Limb (tissue), 2 donors: ENCODE measurements at regions not wholly inside any gene's neighbourhood (a gene's known extent, or its start where the extent isn't known, plus 50 kb on each side); places are given as distances from the start of the nearest gene placed in this dataset.
"Not testable (repeated sequence)": the region's sequence is repeated elsewhere in the genome, so short reads cannot be mapped to it uniquely, and the experiment has no call there.

Source experiments
- DNase-seq, 2 donors: peaks; one replicate each; pipeline ENCODE4 v3.0.0-alpha.2; 2016; ENCODE audit errors: extremely low spot score in 2 of 2

DNA sequence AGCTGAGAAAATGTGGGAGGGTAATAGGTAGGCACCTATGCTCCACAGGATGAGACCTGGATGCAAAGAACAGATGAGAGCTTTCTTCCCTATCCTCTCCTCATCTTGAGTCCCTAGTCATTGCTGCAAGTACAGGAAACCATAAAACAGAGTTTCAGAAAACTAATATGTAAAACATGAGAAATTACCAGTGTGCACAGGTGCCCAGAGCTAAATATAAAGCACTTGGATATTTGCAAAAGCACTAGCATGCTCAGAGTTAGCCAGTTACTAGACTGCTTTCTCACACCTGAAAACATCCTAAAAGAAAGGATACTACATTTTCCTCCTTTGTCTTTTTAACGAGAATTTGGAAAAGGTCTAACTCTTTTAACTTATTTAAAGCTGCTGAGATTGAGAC lies 324.3 kb downstream of the DAD1 start:
- DNase-seq = no peak

DNA sequence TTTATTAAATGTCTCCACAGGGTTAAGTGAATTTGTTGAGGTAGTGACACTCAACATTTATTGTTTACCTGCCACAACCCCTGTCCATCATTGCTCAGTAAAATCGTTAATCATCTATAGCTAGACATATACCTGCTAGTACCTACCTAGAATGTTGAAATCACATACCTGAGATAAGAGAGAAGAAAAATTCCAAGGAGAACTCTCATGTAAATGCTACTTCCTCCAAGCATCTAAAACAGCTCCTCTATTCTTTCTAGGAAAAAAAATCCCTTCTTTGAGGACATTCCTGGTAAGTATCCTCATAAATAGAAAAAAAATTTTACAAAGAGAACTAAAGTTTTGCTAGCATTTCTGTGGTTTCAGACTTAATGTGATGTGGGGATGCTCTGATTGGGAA lies 325.1 kb downstream of the DAD1 start:
- no peak for DNase-seq

DNA sequence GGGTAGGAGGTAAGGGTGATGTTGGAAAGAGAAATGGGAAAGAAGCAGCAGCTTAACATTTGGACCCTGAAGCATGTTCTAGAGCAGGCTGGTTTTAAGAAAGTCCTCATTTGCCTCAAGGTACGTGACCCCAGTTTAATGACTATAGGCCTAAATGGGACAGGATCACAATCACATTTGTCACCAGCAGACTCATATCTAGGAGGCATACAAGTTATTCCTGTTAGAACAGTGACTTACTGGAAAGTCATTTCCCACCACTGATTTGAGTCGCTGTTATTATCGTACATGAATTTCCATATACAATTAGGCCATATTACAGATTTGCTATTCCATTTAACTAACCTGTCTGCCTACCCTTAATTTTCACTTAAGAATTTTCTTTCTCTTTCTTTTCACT lies 326.1 kb downstream of the DAD1 start:
- DNase-seq = no peak

DNA sequence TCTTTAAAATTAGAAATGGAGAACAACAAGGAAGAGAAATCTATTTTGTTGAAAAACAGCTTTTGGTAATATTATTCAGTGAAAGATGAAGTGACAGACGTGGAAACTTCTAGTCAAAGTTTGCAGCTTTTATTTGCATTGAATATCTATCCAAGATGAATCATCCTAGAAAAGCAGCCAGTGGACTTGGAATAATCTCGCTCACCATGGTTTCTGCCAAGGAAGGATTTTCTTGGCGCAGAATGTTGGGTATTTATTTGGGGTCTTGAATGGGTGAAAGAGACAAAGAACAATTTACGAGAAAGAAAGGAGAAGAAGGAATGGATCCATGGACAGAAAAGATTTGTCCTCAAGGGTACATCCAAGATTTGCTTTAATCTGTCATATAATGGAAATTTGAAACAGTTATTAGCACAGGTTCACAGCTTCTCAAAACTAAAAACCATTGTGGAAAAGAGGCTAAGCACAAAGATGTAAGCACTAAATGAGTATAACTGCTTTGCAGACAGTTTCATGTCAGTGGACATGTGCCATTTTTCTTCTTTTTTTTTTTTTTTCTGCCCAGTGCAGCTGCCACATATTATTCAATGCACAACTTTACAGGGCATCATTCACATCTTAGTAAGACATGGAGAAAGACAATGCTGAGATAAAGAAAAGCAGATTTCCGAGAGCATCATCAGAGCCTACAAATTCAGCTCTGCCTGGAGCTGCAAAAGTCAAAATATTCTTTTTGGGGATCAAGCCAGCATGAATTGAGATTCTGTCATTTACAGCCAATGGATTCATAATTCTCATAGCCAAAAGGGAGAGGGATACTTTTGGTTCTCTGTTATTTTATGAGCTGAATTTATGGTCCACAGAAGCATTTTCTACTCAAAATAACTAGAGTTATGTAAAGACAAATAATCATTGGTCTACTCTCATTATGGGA lies 333.7 kb downstream of the DAD1 start:
- DNase-seq = peak in 1 of 2 donors; percentile 24

DNA sequence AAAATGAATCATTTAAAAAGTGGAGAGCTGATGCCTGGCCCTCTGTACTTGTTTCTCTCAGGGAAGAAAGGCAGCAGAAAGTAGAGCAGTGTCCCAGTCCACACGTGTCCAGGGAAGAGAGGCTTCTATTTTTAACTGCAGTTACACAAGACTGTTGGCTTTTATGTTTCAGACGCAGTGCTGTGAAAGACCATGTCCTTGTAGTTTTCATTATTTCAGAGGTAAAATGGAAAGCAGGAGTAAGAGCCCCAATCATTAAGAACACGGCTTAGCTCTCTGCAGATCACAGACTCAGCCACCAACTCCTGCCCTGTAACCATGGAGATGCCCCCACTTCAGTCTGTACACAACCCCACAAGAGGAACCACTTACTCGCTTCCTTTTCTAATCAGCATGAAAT lies 336.3 kb downstream of the DAD1 start:
- no peak for DNase-seq

DNA sequence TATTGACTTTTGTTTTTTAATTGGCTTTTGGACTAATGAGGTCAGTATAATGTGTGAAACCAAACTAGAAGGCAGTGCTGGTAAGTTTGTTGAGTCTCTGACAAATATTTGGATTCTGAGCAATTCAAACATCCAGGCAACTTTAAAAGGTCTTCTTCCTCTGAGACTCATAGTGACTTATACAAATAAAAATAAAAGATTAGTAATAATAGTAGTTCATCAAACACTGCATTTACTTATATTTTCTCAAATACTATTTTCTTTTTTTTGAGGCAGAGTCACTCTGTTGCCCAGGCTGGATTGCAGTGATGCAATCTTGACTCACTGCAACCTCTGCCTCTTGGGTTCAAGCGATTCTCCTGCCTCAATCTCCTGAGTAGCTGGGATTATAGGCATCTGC lies 337.9 kb downstream of the DAD1 start:
- no peak for DNase-seq

DNA sequence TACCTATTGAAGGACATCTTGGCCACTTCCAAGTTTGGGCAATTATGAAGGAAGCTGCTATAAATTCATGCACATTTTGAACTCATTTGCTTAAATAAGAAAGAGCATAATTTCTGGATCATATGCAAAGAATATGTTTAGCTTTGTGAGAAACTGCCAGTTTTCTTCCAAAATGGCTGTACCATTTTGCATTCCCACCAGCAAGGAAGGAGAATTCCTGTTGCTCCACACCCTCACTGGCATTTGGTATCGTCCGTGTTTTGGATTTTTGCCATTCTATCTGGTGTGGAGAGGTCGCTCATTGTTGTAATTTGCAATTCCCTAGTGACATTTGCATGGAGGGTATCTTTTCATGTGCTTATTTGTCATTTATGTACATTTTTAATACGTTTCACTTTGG lies 339.3 kb downstream of the DAD1 start:
- no peak for DNase-seq

DNA sequence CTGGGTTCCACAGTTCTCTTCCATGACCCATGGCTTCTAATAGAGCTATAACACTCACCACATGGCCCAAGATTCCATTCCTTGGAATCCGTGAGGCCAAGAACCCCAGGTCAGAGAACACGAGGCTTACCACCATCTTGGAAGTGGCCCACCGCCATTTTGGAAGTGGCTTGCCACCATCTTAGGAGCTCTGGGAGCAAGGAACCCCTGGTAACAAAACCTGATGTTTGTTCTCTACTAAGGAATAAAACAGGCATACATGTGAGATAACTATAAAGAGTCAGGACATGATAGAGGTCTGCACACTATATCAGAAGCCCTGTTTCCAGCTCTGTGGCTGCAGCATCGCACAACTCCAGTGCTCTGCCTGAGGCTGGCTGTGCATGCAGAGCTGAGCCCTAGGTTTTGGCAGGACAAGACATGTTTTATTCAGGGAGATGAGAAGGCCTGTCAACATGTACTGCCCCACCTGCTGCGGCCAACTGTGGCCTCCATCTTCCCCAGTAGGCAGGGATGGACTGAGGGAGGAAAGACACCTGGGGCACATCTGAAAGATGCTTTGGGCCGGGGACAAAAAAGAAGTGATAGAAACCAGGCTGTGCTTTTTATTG lies 344.9 kb downstream of the DAD1 start:
- no peak for DNase-seq

DNA sequence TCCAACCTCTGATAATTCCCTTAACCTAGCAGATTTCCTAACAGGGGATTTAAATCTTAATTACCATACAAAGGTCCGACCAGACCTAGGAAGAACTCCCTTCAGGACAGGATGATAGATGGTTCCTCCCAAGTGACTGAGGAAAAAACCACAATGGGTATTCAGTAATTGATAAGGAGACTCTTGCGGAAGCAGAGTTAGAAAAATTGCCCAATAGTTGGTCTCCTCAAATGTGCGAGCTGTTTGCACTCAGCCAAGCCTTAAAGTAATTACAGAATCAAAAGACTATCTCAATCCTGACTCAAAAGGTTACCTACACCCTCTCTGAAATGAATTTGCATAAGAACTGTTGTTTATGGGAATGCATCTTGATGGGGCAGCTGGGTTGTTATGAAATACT lies 350.7 kb downstream of the DAD1 start:
- not testable (repeated sequence) for DNase-seq

DNA sequence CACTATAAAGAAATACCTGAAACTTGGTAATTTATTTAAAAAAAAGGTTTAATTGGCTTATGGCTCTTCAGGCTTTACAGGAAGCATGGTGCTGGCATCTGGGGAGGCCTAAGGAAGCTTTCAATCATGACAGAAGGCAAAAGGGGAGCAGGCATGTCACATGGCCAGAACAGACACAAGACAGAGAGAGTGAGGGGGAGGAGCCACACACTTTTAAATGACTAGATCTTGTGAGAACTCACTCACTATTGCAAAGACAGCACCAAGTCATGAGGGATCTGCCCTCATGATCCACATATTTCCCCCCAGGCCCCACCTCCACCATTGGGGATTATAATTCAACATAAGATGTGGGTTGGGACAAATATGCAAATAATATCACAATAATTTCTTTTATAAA lies 355.6 kb downstream of the DAD1 start:
- no peak for DNase-seq

DNA sequence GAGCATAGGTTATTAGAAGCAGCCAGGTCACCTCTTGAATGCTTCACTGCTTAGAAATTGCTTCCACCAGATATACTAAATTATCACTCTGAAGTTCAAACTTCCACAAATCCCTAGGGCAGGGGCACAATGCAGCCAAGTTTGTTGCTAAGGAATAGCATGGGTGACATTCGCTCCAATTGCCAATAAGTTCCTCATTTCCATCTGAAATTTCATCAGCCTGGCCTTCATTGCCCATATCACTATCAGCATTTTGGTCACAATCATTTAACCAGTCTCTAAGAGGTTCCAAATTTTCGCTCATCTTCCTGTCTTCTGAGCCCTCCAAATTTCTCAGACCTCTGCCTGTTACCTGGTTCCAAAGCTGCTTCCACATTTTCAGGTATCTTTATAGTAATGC lies 356.1 kb downstream of the DAD1 start:
- DNase-seq = no peak

DNA sequence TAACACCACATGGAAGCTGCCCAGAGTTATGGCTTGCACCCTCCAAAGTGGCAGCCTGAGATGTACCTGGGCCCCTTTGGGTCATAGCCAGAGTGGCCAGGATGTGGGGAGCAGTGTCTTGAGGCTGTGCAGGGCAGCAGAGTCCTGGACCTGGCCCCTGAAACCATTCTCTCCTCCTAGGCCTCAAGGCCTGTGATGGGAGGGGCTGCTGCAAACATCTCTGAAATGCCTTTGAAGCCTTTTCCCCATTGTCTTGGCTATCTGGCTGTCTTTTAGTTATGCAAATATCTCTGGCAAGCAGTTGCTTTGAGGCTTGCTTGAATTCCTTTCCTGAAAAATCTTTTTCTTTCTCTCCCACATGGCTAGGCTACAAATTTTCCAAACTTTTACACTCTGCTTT lies 356.5 kb downstream of the DAD1 start:
- DNase-seq = no peak

DNA sequence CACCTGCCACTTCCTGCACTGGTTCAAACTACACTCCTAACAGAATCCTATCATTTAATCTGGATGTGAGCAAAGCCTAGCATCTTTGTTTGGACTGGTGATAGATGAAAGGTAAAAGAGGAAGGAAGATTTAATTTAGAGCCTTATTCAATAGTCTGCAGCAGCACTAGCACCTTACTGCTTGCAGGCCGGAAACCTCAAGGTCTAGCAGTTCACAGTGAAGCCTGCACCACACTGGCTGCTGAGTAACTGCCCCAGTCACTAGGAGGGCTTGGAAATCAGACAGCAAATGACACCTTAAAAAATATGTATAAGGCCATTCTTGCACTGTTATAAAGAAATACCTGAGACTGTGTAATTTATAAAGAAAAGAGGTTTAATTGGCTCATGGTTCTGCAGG lies 358.0 kb downstream of the DAD1 start:
- no peak for DNase-seq

DNA sequence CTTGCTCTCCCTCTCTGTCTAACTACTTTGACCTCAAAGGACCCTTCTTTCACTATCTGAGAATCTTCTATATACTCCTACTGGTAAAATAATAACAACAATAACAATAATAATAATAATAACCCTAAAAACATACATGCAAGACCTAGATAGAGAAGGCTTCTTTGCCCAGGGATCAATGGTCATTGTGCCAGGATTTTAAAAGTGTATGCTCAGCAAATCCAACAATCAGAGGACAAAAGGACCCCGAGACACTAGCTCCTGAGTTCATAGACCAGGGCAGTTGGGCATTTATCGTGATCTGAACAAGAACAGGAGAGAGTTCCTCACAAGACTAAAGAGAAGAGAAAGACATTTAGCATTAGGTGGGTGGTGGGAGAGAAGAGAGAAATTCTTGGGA lies 358.5 kb downstream of the DAD1 start:
- DNase-seq = no peak

DNA sequence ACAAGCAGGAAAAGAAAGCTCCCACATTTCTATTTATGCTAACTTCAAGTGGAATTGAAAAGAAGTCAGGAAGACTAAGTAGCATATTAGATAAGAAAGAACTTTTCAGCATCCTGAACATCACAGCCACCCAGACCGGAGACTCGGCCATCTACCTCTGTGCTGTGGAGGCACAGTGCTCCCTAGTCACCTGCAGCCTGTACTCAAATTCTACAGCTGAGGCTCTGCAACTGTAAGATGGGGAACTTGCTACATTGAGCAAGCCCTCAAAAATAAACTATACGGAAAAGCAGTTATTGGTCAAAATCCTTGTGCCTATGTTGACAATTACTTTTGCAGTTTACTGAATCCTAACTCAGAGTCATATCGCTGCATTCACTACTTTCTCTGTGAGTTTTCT lies 361.9 kb downstream of the DAD1 start:
- no peak for DNase-seq

DNA sequence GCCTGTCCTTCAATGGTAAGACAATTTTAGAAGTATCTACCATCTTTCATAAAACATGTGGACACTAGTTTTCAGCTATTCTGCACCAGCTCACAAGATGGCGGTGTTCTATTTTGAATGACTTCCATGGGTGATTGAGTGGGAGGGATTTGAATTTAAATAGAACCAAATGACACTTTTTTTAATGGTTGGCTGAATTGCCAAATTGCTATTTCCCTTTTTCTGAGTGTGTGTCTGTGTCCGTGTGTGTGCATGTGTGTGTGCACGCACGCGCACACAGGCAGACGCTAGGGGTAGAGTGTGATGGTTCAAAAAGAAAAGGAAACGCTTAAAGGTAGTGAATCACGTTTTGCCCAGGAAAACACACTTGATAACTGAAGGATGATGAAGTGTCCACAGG lies 362.6 kb downstream of the DAD1 start:
- no peak for DNase-seq

DNA sequence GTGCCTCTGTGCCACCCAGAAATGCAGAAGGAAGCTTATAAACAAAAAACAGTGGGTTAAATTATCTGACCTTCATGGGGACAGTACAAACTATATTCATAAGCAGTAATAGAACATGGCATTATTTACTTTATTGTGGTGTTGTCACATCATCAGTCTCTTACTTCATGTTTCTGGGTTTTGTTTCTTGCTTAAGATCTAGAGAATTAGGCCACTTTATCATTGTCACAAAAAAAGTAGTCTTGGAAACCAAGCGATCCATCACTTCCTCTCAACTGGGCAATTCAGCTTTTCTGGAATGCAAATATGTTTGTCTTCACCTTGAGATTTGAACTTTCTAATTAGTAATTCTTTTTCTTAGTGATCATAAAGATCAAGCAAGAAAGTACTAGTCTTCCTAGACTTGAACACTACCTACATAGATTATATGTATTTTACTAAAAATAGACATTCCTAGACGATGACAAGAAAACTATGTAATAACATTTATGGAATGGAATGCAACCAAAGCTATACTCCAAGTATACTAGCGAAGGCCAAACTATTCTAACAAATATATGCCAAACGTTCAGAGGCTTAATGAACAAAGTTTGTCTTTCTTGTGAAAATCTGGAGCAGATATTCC lies 363.4 kb downstream of the DAD1 start:
- DNase-seq = peak in 1 of 2 donors; percentile 36

DNA sequence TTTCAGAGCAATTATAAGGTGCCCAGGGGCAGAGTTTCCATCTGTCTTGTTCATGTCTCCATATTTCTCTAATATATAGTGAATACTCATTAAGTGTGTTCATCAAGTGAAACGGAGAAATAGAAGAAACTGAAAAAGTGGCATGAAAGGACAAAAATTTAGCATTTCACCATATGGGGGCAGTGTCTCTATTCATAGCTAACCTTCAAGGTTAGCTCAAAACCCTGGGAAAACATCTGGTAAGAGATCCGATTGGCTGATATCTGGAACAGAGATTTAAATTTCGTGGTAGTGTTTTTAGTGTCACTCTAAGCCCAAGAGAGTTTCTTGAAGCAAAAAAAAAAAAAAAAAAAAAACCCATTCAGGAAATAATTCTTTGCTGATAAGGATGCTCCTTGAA lies 367.5 kb downstream of the DAD1 start:
- DNase-seq = peak in 1 of 2 donors; percentile 7

DNA sequence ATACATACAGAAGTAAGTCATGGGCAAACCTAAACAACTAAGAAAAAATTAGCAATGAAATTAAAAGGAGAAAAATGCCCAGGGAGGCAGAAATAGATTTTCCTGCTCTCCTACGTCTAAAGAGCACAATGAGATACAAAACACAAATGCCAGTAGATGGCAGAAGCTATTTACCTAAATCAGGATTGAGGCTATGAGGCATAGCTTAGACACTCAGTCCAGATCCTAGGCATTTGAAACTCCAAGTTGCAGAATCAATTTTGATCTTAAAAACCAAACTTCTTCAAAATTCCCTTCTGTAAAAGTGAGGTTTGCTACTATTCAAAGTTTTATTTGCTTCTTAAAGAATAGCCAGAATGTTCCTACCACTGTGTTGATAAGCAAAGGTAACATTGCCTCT lies 368.6 kb downstream of the DAD1 start:
- DNase-seq = no peak

DNA sequence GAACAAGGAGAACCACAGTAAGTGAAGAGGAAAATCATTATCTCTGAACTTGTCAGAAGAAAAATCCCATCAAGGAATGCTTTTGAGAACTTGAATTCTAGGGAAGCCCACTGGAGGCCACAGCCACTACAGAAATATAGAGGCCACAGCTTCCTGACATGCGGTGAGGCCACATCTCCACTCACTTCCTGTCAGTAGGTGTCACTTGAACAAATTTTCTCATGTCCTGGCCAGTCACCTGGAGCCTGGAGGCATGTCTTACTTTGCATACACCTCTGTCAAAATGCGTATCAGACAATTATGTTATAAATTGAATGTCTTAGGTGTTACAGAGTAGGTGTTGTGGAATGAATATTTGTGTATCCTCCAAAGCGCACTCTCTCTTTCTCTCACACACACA lies 370.3 kb downstream of the DAD1 start:
- DNase-seq = no peak

DNA sequence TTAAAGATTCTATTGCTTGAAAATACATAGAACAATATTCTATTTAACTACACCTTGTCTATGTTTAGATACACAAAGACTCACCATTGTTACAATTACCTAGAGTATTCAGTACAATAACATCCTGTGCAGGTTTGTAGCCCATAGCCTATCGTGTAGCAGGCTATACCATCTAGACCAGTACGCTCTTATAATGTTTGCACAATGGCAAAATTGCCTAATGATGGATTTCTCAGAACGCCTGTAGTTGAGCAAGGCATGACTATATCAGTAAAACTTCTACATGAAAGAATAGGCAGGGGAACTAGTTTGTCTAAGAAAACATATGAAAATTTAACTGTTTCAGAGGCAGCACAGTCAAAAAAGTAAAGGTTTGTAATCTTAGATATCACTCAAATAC lies 375.9 kb downstream of the DAD1 start:
- no peak for DNase-seq

DNA sequence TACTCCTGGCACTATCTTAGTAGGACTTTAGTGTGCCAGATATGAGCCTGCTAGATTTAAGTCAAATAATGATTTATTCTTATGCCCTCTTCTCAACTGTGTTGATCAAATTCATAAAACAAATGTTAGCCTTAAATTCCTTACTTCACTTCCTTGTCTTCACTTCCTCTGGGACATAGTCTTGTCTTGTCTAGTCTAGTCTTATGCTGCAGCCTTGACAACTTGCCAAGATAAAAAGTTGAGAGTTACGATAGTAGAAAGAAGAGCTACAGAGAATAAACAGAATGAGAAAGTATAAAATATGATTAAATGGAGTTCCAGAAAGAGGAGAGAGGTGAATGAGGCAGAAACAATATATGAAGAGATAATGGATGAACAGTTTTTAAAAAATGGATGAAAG lies 378.1 kb downstream of the DAD1 start:
- DNase-seq = no peak

DNA sequence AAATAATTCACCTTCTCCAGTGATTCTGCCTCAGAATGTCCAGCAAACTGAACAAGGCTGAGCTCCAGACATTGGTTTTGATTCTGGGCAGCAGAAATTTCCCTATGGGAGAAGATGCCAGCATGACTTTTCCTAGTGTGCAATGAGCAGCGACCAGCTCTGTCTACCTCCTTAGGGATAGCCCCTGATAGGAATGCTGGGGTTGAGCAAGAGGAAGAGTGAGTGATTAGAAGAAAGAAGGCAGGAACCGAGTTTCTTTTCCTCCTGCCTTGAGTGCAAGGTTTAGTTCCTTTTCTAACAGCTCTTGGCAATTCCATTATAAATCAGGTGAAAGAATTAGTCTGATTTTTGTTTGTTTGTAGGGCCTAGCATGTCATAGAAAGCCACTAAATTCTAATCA lies 379.0 kb downstream of the DAD1 start:
- DNase-seq = no peak
